GM21528 (cell line): ENCODE measurements at regions not wholly inside any gene's neighbourhood (a gene's known extent, or its start where the extent isn't known, plus 50 kb on each side); places are given as distances from the start of the nearest gene placed in this dataset.
"Not testable (repeated sequence)": the region's sequence is repeated elsewhere in the genome, so short reads cannot be mapped to it uniquely, and the experiment has no call there.

Source experiments
- ATAC-seq: cut with Tn5 transposase; IDR thresholded peaks from one replicate; pipeline ENCODE4 v1.9.1; 2021; ENCODE audit warnings: mild to moderate bottlenecking, moderate library complexity; ENCODE audit not compliant: unreplicated experiment, low FRiP score

GRCh38 chr7:131626643-131627042 lies 70.2 kb upstream of the PODXL start:
- ATAC-seq: no peak

- no peak for ATAC-seq
Observed at GRCh38 chr7:131625817-131626372, 69.5 kb upstream of the PODXL start.

- not testable (repeated sequence) for ATAC-seq
Observed at GRCh38 chr7:131625345-131625744, 68.9 kb upstream of the PODXL start.

GRCh38 chr7:131624536-131624935 lies 68.1 kb upstream of the PODXL start:
- ATAC-seq: no peak

GRCh38 chr7:131623154-131623553 lies 66.7 kb upstream of the PODXL start:
- ATAC-seq: no peak

- no peak for ATAC-seq
Observed at GRCh38 chr7:131621652-131622051, 65.2 kb upstream of the PODXL start.

- ATAC-seq: no peak
Observed at GRCh38 chr7:131620673-131621609, 64.5 kb upstream of the PODXL start.

GRCh38 chr7:131619336-131620305 lies 63.2 kb upstream of the PODXL start:
- ATAC-seq: no peak

- no peak for ATAC-seq
Observed at GRCh38 chr7:131618391-131618790, 62.0 kb upstream of the PODXL start.

- ATAC-seq: no peak
Observed at GRCh38 chr7:131616487-131617200, 60.2 kb upstream of the PODXL start.

- ATAC-seq: no peak
Observed at GRCh38 chr7:131613909-131614308, 57.5 kb upstream of the PODXL start.

GRCh38 chr7:131610007-131610406 lies 53.6 kb upstream of the PODXL start:
- no peak for ATAC-seq

- ATAC-seq: no peak
Observed at GRCh38 chr7:131608116-131608500, 51.7 kb upstream of the PODXL start.

GRCh38 chr7:131607291-131608115 lies 51.1 kb upstream of the PODXL start:
- no peak for ATAC-seq

GRCh38 chr7:131606346-131607290 lies 50.2 kb upstream of the PODXL start:
- ATAC-seq: no peak
